H1 (cell line): ENCODE measurements at regions not wholly inside any gene's neighbourhood (a gene's known extent, or its start where the extent isn't known, plus 50 kb on each side); places are given as distances from the start of the nearest gene placed in this dataset. TPM values are rescaled to one million over a fixed set of nuclear protein-coding genes. Genes with fewer than 3 reads are reported as not detected.

Experiments
- CTCF ChIA-PET: fragments of 300-600 bp; sonication (Branson Sonifier 250); formaldehyde crosslinking; loops from one replicate; lab custom pipeline; 2021; ENCODE audit not compliant: partially characterized antibody; lab: Charles Lee
- POLR2A ChIA-PET: fragments of 300-600 bp; sonication (Branson Sonifier 250); formaldehyde crosslinking; loops from one replicate; lab custom pipeline; 2021; ENCODE audit warnings: inconsistent platforms; ENCODE audit not compliant: partially characterized antibody; lab: Charles Lee
- DNase-seq, 2 experiments: peaks; one replicate each; pipeline versions ENCODE4 v3.0.0 to v3.0.0-alpha.2; 2010 to 2022; ENCODE audit warnings: low spot score in 2 of 2, low read depth in 1 of 2, mixed read lengths in 1 of 2
- FAIRE-seq: peaks from 2 replicates; lab custom pipeline; 2011; peaks lifted over from hg19 to GRCh38; lab: Jason Lieb, UNC
- H2AFZ ChIP-seq: 2 replicates; pipeline ENCODE4 v1.8.1; 2012; ENCODE audit warnings: low read length, inconsistent platforms
- H2AK5ac ChIP-seq: 2 replicates; pipeline ENCODE4 v1.6.1; 2013; ENCODE audit warnings: low read depth, low read length
- H2BK120ac ChIP-seq: replicated peaks from 2 replicates; pipeline ENCODE3; 2013; ENCODE audit warnings: low read depth, low read length, inconsistent platforms
- H2BK12ac ChIP-seq: 2 replicates; pipeline ENCODE4 v1.6.1; 2013; ENCODE audit warnings: low read depth, low read length
- H2BK15ac ChIP-seq: 2 replicates; pipeline ENCODE4 v1.6.1; 2013; ENCODE audit warnings: low read length
- H2BK20ac ChIP-seq: 2 replicates; pipeline ENCODE4 v1.6.1; 2013; ENCODE audit warnings: low read length
- H2BK5ac ChIP-seq: 2 replicates; pipeline ENCODE4 v1.6.1; 2013; ENCODE audit warnings: low read depth, low read length
- H3K14ac ChIP-seq: 2 replicates; pipeline ENCODE4 v1.6.1; 2013; ENCODE audit warnings: inconsistent platforms; ENCODE audit not compliant: insufficient read length
- H3K18ac ChIP-seq: 2 replicates; pipeline ENCODE4 v1.6.1; 2013; ENCODE audit warnings: low read length; ENCODE audit errors: extremely low read depth
- H3K23ac ChIP-seq: 2 replicates; pipeline ENCODE4 v1.6.1; 2013; ENCODE audit warnings: inconsistent platforms; ENCODE audit not compliant: insufficient read length
- H3K23me2 ChIP-seq: 2 replicates; pipeline ENCODE4 v1.6.1; 2013; ENCODE audit warnings: low read depth, low read length
- H3K27ac ChIP-seq: 2 replicates; pipeline ENCODE4 v1.6.1; 2011; ENCODE audit warnings: low read depth, low read length, inconsistent platforms
- H3K27me3 ChIP-seq, 4 experiments: replicated peaks in 1 of 4; 1 replicate in 1 of 4; 2 replicates in 3 of 4; pipeline versions ENCODE4 v1.6.1 to v1.8.1; 2011 to 2013; ENCODE audit warnings: low read length in 3 of 4, mild to moderate bottlenecking in 3 of 4, inconsistent platforms in 2 of 4, mixed read lengths in 2 of 4, moderate library complexity in 1 of 4; ENCODE audit not compliant: control insufficient read depth in 3 of 4, insufficient read depth in 3 of 4; ENCODE audit errors: extremely low read depth in 1 of 4
- H3K36me3 ChIP-seq, 4 experiments: 2 replicates each; pipeline versions ENCODE4 v1.6.1 to v1.8.1; 2011 to 2013; ENCODE audit warnings: mild to moderate bottlenecking in 4 of 4, low read length in 3 of 4, moderate library complexity in 2 of 4, control low read depth in 1 of 4, inconsistent platforms in 1 of 4; ENCODE audit not compliant: insufficient read depth in 4 of 4, control insufficient read depth in 2 of 4
- H3K4ac ChIP-seq: replicated peaks from 2 replicates; pipeline ENCODE3; 2013; ENCODE audit warnings: low read length, low read depth, mixed read lengths, inconsistent platforms; ENCODE audit not compliant: insufficient read length
- H3K4me1 ChIP-seq, 4 experiments: replicated peaks in 1 of 4; 1 replicate in 1 of 4; 2 replicates in 3 of 4; pipeline versions ENCODE4 v1.6.1 to v1.8.1; 2011 to 2013; ENCODE audit warnings: low read length in 3 of 4, inconsistent platforms in 2 of 4, mixed read lengths in 1 of 4; ENCODE audit not compliant: insufficient read depth in 4 of 4, control insufficient read depth in 3 of 4
- H3K4me2 ChIP-seq, 2 experiments: 2 replicates each; pipeline versions ENCODE4 v1.6.1 to v1.8.1; 2011 to 2013; ENCODE audit warnings: low read depth in 2 of 2, low read length in 2 of 2, control low read depth in 1 of 2, inconsistent platforms in 1 of 2, mild to moderate bottlenecking in 1 of 2; ENCODE audit not compliant: insufficient read depth in 1 of 2
- H3K4me3 ChIP-seq, 4 experiments: fragments of 200-600, 300-600 bp in 1 of 4; sonication (generic), shearing (Covaris generic), sonication (Bioruptor Twin) in 1 of 4; 2 replicates each; pipeline versions ENCODE4 v1.5.1 to v1.8.1; 2011 to 2016; ENCODE audit warnings: low read length in 4 of 4, low read depth in 3 of 4, control low read depth in 2 of 4, inconsistent platforms in 2 of 4, mild to moderate bottlenecking in 2 of 4, mixed read lengths in 1 of 4, moderate library complexity in 1 of 4; ENCODE audit not compliant: insufficient read depth in 2 of 4; ENCODE audit errors: extremely low read depth in 1 of 4
- H3K56ac ChIP-seq: replicated peaks from 2 replicates; pipeline ENCODE3; 2013; ENCODE audit warnings: low read depth, mild to moderate bottlenecking, mixed read lengths, low read length, inconsistent platforms; ENCODE audit not compliant: insufficient read length
- H3K79me1 ChIP-seq: 2 replicates; pipeline ENCODE4 v1.6.1; 2013; ENCODE audit warnings: low read depth, low read length, control low read depth
- H3K79me2 ChIP-seq, 2 experiments: 2 replicates each; pipeline versions ENCODE4 v1.6.1 to v1.8.1; 2012 to 2013; ENCODE audit warnings: low read length in 2 of 2, mild to moderate bottlenecking in 2 of 2, inconsistent platforms in 1 of 2; ENCODE audit not compliant: insufficient read depth in 2 of 2, control insufficient read depth in 1 of 2
- H3K9ac ChIP-seq, 4 experiments: replicated peaks in 1 of 4; 1 replicate in 1 of 4; 2 replicates in 3 of 4; pipeline versions ENCODE4 v1.6.1 to v1.8.1; 2011 to 2013; ENCODE audit warnings: low read depth in 3 of 4, low read length in 3 of 4, control low read depth in 2 of 4, mild to moderate bottlenecking in 2 of 4, moderate library complexity in 2 of 4, inconsistent platforms in 1 of 4; ENCODE audit errors: extremely low read depth in 1 of 4
- H3K9me3 ChIP-seq, 2 experiments: 2 replicates each; pipeline versions ENCODE4 v1.6.1 to v1.8.1; 2012 to 2013; ENCODE audit warnings: mild to moderate bottlenecking in 2 of 2, moderate library complexity in 2 of 2, control low read depth in 1 of 2, inconsistent platforms in 1 of 2, low read depth in 1 of 2, low read length in 1 of 2, mixed read lengths in 1 of 2; ENCODE audit not compliant: insufficient read depth in 2 of 2
- H4K20me1 ChIP-seq, 2 experiments: replicated peaks in 1 of 2; 2 replicates each; pipeline versions ENCODE3 to v1.8.1; 2011 to 2013; ENCODE audit warnings: inconsistent platforms in 2 of 2, low read length in 2 of 2, mild to moderate bottlenecking in 1 of 2; ENCODE audit not compliant: insufficient read depth in 2 of 2, control insufficient read depth in 1 of 2
- H4K5ac ChIP-seq: 2 replicates; pipeline ENCODE4 v1.6.1; 2013; ENCODE audit warnings: low read length, low read depth, mixed read lengths, inconsistent platforms; ENCODE audit not compliant: insufficient read length
- H4K8ac ChIP-seq: 2 replicates; pipeline ENCODE4 v1.8.0; 2013; ENCODE audit warnings: mild to moderate bottlenecking, moderate library complexity, low read length, inconsistent platforms; ENCODE audit not compliant: insufficient read depth; ENCODE audit errors: extremely low read depth
- H4K91ac ChIP-seq: replicated peaks from 2 replicates; pipeline ENCODE3; 2013; ENCODE audit warnings: low read length, mixed read lengths, inconsistent platforms; ENCODE audit not compliant: insufficient read length
- EGR1 ChIP-seq: IDR thresholded peaks from 2 replicates; pipeline ENCODE4 v1.6.1; 2011; ENCODE audit warnings: low read depth, low read length, borderline replicate concordance
- EP300 ChIP-seq, 2 experiments: IDR thresholded peaks; 1 replicate in 1 of 2; 2 replicates in 1 of 2; pipeline ENCODE4 v1.6.1; 2011 to 2012; ENCODE audit warnings: low read depth in 2 of 2, low read length in 2 of 2, mild to moderate bottlenecking in 2 of 2, borderline replicate concordance in 1 of 2, inconsistent platforms in 1 of 2, moderate library complexity in 1 of 2
- WGBS, 2 experiments: shearing (Covaris generic) in 1 of 2; methylation state at CpG; one replicate each; pipeline versions ENCODE4 v1.1.6 to v1.1.7; 2013 to 2015; ENCODE audit warnings: low lambda C conversion rate in 2 of 2, mixed read lengths in 2 of 2, inconsistent platforms in 1 of 2, low coverage in 1 of 2, missing lambda C conversion rate in 1 of 2; ENCODE audit not compliant: insufficient replicate concordance in 2 of 2, insufficient coverage in 1 of 2, insufficient read length in 1 of 2; ENCODE audit errors: extremely low coverage in 1 of 2, missing lambda C conversion rate in 1 of 2; 5-methylcytosine and 5-hydroxymethylcytosine counted together
- small RNA-seq: library from polyadenylated mRNA; stranded (forward); fragments of <200 nt; extraction: miRNeasy Mini kit (QIAGEN cat#:217004); gene quantifications from one replicate; pipeline ENCODE3, GENCODE V24; 2013; ENCODE audit not compliant: insufficient read depth

- Histone ChIP-seq H3K79me2 (no peaks in the 10 kb centered on the region), H3K18ac (no peak overlapping the region), H3K56ac (no peak overlapping the region), H3K27ac (no peak overlapping the region), H3K9me3 (no peaks in the 10 kb centered on the region), H3K23me2 (no peaks in the 10 kb centered on the region), H3K4me2 (no peak overlapping the region), H3K36me3 (no peaks in the 10 kb centered on the region), H4K5ac (no peak overlapping the region), H4K20me1 (no peaks in the 10 kb centered on the region), H3K79me1 (no peaks in the 10 kb centered on the region), H3K9ac (no peak overlapping the region), H3K23ac (no peak overlapping the region), H2BK120ac (no peak overlapping the region), H2BK12ac (no peak overlapping the region), H2AFZ (no peak overlapping the region), H2AK5ac (no peak overlapping the region), H2BK5ac (no peak overlapping the region), H4K8ac (no peak overlapping the region), H3K27me3 (no peaks in the 10 kb centered on the region), H4K91ac (no peak overlapping the region), H3K4me3 (no peak overlapping the region), H2BK20ac (no peak overlapping the region), H3K4ac (no peak overlapping the region), H3K4me1 (no peaks in the 10 kb centered on the region), H2BK15ac (no peak overlapping the region), H3K14ac (no peak overlapping the region)
- ChIA-PET CTCF (interaction anchor here (0.6 to 1.0 kb wide), 3 partner anchors 19 to 1084 kb away, joined by 3 to 4 read pairs (median 3); no protein-coding TSS in a partner anchor), POLR2A (no interaction called here)
- 92% methylated on average over 3 of the region's 3 CpGs; no CpG with 5 or more reads in 1 of the 2 experiments for WGBS, 2 experiments
- DNase-seq, result no peak
- no peak for TF ChIP-seq EP300 (IDR thresholded peaks at IDR 0.05; ENCODE audit: borderline replicate concordance in 1 of 2, low read depth in 2 of 2, low read length in 2 of 2)
- TF ChIP-seq EGR1, result no peak
- no peak for FAIRE-seq
These were observed 52.1 kb upstream of the ATP11B start for GRCh38 chr3:182741214-182741613.

Small RNA genes lying in the stretch of these regions (small RNA-seq; reads per million reads assigned to genes)
- gene RN7SKP265, result not detected
